B cell (primary cell): ENCODE measurements at regions not wholly inside any gene's neighbourhood (a gene's known extent, or its start where the extent isn't known, plus 50 kb on each side); places are given as distances from the start of the nearest gene placed in this dataset.

Experiments
- ATAC-seq: fragments of 200-7000 bp; cut with Tn5 transposase; one replicate; pipeline ENCODE4 v1.10.0; 2021; ENCODE audit warnings: low read depth, mild to moderate bottlenecking, moderate number of reproducible peaks, moderate library complexity
- CTCF ChIA-PET: fragments of 350-600 bp; sonication (Branson Sonifier 250); formaldehyde crosslinking; loops from one replicate; lab custom pipeline; 2021; ENCODE audit warnings: antibody characterized with exemption, inconsistent platforms; lab: Charles Lee
- POLR2A ChIA-PET: fragments of 350-600 bp; sonication (Branson Sonifier 250); formaldehyde crosslinking; loops from one replicate; lab custom pipeline; 2021; ENCODE audit warnings: antibody characterized with exemption; lab: Charles Lee
- DNase-seq: peaks from one replicate; pipeline ENCODE4 v3.0.0; 2013
- H2AFZ ChIP-seq: 2 replicates; pipeline ENCODE4 v1.6.1; 2012; ENCODE audit warnings: mild to moderate bottlenecking, low read depth, low read length; ENCODE audit not compliant: insufficient read depth, poor library complexity, severe bottlenecking
- H3K27ac ChIP-seq, 2 donors: 1 replicate in 1 of 2; 2 replicates in 1 of 2; pipeline ENCODE4 v1.5.1; 2012 to 2013; ENCODE audit warnings: low read length in 2 of 2, mild to moderate bottlenecking in 2 of 2, moderate library complexity in 1 of 2
- H3K27me3 ChIP-seq, 4 experiments: fragments of 200-600 bp in 1 of 4; sonication (generic) in 1 of 4; replicated peaks in 1 of 4; 1 replicate in 2 of 4; 2 replicates in 2 of 4; pipeline versions ENCODE4 v1.6.1 to v1.7.0; 2013 to 2016; ENCODE audit warnings: low read length in 3 of 4, mild to moderate bottlenecking in 2 of 4, mixed read lengths in 1 of 4, moderate library complexity in 1 of 4; ENCODE audit not compliant: insufficient read depth in 4 of 4, control insufficient read depth in 3 of 4; ENCODE audit errors: control extremely low read depth in 1 of 4
- H3K36me3 ChIP-seq, 2 experiments: replicated peaks in 1 of 2; 1 replicate in 1 of 2; 2 replicates in 1 of 2; pipeline versions ENCODE4 v1.6.1 to v1.7.1; 2013; ENCODE audit warnings: low read length in 1 of 2; ENCODE audit not compliant: insufficient read depth in 2 of 2, control insufficient read depth in 1 of 2; ENCODE audit errors: control extremely low read depth in 1 of 2, extremely low read depth in 1 of 2
- H3K4me1 ChIP-seq, 2 donors: fragments of 200-600 bp in 1 of 2; sonication (generic) in 1 of 2; 1 replicate in 1 of 2; 2 replicates in 1 of 2; pipeline versions ENCODE4 v1.5.1 to v1.6.1; 2013 to 2017; ENCODE audit warnings: low read length in 2 of 2; ENCODE audit not compliant: control insufficient read depth in 2 of 2, insufficient read depth in 2 of 2
- H3K4me2 ChIP-seq: replicated peaks from 2 replicates; pipeline ENCODE3; 2012; ENCODE audit warnings: mild to moderate bottlenecking, low read depth, low read length; ENCODE audit not compliant: poor library complexity, severe bottlenecking
- H3K4me3 ChIP-seq, 5 experiments: fragments of 200-600 bp in 1 of 5; sonication (generic) in 1 of 5; 1 replicate in 3 of 5; 2 replicates in 2 of 5; pipeline versions ENCODE4 v1.5.1 to v1.7.0; 2011 to 2016; ENCODE audit warnings: low read length in 4 of 5, mild to moderate bottlenecking in 4 of 5, low read depth in 2 of 5, control low read depth in 1 of 5, moderate library complexity in 1 of 5; ENCODE audit not compliant: insufficient read depth in 1 of 5; ENCODE audit errors: control extremely low read depth in 1 of 5, extremely low read depth in 1 of 5
- H3K79me2 ChIP-seq: fragments of 200-600 bp; sonication (generic); one replicate; pipeline ENCODE4 v1.6.0; 2016; ENCODE audit warnings: low read length; ENCODE audit not compliant: control insufficient read depth, insufficient read depth
- H3K9ac ChIP-seq: fragments of 200-600 bp; sonication (generic); 2 replicates; pipeline ENCODE4 v1.6.1; 2017; ENCODE audit warnings: mild to moderate bottlenecking, low read length, moderate library complexity
- H3K9me3 ChIP-seq, 3 donors: one replicate each; pipeline versions ENCODE4 v1.6.1 to v1.7.1; 2013; ENCODE audit warnings: low read length in 2 of 3; ENCODE audit not compliant: control insufficient read depth in 2 of 3, insufficient read depth in 1 of 3; ENCODE audit errors: control extremely low read depth in 1 of 3
- H4K20me1 ChIP-seq: 2 replicates; pipeline ENCODE4 v1.6.0; 2012; ENCODE audit warnings: mild to moderate bottlenecking, low read length; ENCODE audit not compliant: insufficient read depth, control insufficient read depth, poor library complexity, severe bottlenecking
- H3K27ac Mint-ChIP-seq: one replicate; pipeline ENCODE4 v1.8.0; 2021; ENCODE audit warnings: mixed read lengths
- H3K27me3 Mint-ChIP-seq: one replicate; pipeline ENCODE4 v1.8.0; 2021; ENCODE audit warnings: mixed read lengths
- H3K4me1 Mint-ChIP-seq: one replicate; pipeline ENCODE4 v1.8.0; 2021; ENCODE audit warnings: mixed read lengths
- H3K4me3 Mint-ChIP-seq: one replicate; pipeline ENCODE4 v1.8.0; 2021; ENCODE audit warnings: mixed read lengths
- H3K9me3 Mint-ChIP-seq: one replicate; pipeline ENCODE4 v1.8.0; 2022; ENCODE audit warnings: mixed read lengths; ENCODE audit not compliant: insufficient read depth
- CTCF ChIP-seq: fragments of 200-600 bp; IDR thresholded peaks from one replicate; pipeline ENCODE4 v1.8.0; 2022; ENCODE audit warnings: antibody characterized with exemption, mild to moderate bottlenecking
- EZH2 ChIP-seq: IDR thresholded peaks from 2 replicates; pipeline ENCODE4 v1.6.1; 2012; ENCODE audit warnings: borderline replicate concordance, low read depth, mild to moderate bottlenecking, moderate library complexity, low read length; ENCODE audit not compliant: insufficient read depth, poor library complexity, severe bottlenecking
- whole genome bisulfite sequencing: methylation state at CpG from one replicate; pipeline ENCODE4 v1.1.5; 2013; ENCODE audit warnings: missing lambda C conversion rate; ENCODE audit not compliant: insufficient coverage; 5-methylcytosine and 5-hydroxymethylcytosine counted together
- intact Hi-C: fragments of 100-400 bp; cut with micrococcal nuclease; formaldehyde crosslinking; loops from one replicate; pipeline ENCODE4 v1.10.0; 2022

GRCh38 chr4:115365185-115365584 lies 251.8 kb upstream of the NDST4 start:
- Histone ChIP-seq H3K9me3 (peaks cover 0 to 17% (median 0%) of the 10 kb centered on the region in 3 donors), H3K27ac (no peak overlapping the region), H3K4me3 (no peak overlapping the region), H3K4me1 (no peaks in the 10 kb centered on the region), H3K4me2 (no peak overlapping the region), H3K36me3 (no peaks in the 10 kb centered on the region), H2AFZ (no peak overlapping the region), H3K27me3 (no peaks in the 10 kb centered on the region), H3K9ac (no peak overlapping the region), H3K79me2 (no peaks in the 10 kb centered on the region), H4K20me1 (no peaks in the 10 kb centered on the region)
- no peaks in the 10 kb centered on the region for H3K4me1 Mint-ChIP-seq
- H3K27me3 Mint-ChIP-seq, result no peaks in the 10 kb centered on the region
- TF ChIP-seq CTCF (no peak), EZH2 (no peak)
- intact Hi-C loops, result no loop called here
- POLR2A ChIA-PET, result no interaction called here
- 81% methylated on average over 3 of the region's 3 CpGs for WGBS
- ATAC-seq, result no peak
- DNase-seq, result no peak
- CTCF ChIA-PET, result no interaction called here
- no peak overlapping the region for H3K27ac Mint-ChIP-seq
- no peak overlapping the region for H3K4me3 Mint-ChIP-seq
- H3K9me3 Mint-ChIP-seq, result no peaks in the 10 kb centered on the region

- no peak overlapping the region for H3K9ac ChIP-seq
- Mint-ChIP-seq H3K9me3 (no peaks in the 10 kb centered on the region), H3K4me1 (no peaks in the 10 kb centered on the region), H3K27ac (no peak overlapping the region), H3K27me3 (no peaks in the 10 kb centered on the region), H3K4me3 (no peak overlapping the region)
- peaks cover 0 to 17% (median 0%) of the 10 kb centered on the region in 3 donors for H3K9me3 ChIP-seq
- no peaks in the 10 kb centered on the region for H3K4me1 ChIP-seq
- CTCF ChIA-PET, result no interaction called here
- no peaks in the 10 kb centered on the region for H3K79me2 ChIP-seq
- no peaks in the 10 kb centered on the region for H3K36me3 ChIP-seq
- intact Hi-C loops, result no loop called here
- TF ChIP-seq CTCF (no peak), EZH2 (no peak)
- POLR2A ChIA-PET, result no interaction called here
- H3K27me3 ChIP-seq, result no peaks in the 10 kb centered on the region
- ATAC-seq, result no peak
- no peak overlapping the region for H3K27ac ChIP-seq
- H3K4me3 ChIP-seq, result no peak overlapping the region
- no peaks in the 10 kb centered on the region for H4K20me1 ChIP-seq
- H2AFZ ChIP-seq, result no peak overlapping the region
- no peak for DNase-seq
- no peak overlapping the region for H3K4me2 ChIP-seq
These were observed 248.4 kb upstream of the NDST4 start for GRCh38 chr4:115361781-115362180.
